Loucy (cell line): ENCODE measurements at regions not wholly inside any gene's neighbourhood (a gene's known extent, or its start where the extent isn't known, plus 50 kb on each side); places are given as distances from the start of the nearest gene placed in this dataset.

Source experiments
- CTCF ChIP-seq: fragments of 200-600 bp; sonication (generic); conservative IDR thresholded peaks from 2 replicates; pipeline ENCODE4 v1.5.1; 2014; ENCODE audit warnings: mild to moderate bottlenecking, antibody characterized with exemption, low read length
- EZH2phosphoT487 ChIP-seq: fragments of 200-600 bp; IDR thresholded peaks from 2 replicates; pipeline ENCODE4 v1.6.1; 2018; ENCODE audit warnings: antibody characterized with exemption, mild to moderate bottlenecking, moderate library complexity, borderline replicate concordance

- no peak for TF ChIP-seq CTCF
- no peak for TF ChIP-seq EZH2phosphoT487
Measured at GRCh38 chr18:75735291-75735690, 307.8 kb upstream of the SMIM21 start.
